ENCODE measurements at regions not wholly inside any gene's neighbourhood (a gene's known extent, or its start where the extent isn't known, plus 50 kb on each side); places are given as distances from the start of the nearest gene placed in this dataset.

GRCh38 chr6:131510094-131510493, 62.9 kb upstream of the ARG1 start:
- no peak for ATAC-seq

- no peak for ATAC-seq
These were observed 62.4 kb upstream of the ARG1 start for GRCh38 chr6:131510591-131510990.

GRCh38 chr6:131519670-131520436, 53.2 kb upstream of the ARG1 start:
- ATAC-seq, result peak; percentile 64
